ENCODE measurements at regions not wholly inside any gene's neighbourhood (a gene's known extent, or its start where the extent isn't known, plus 50 kb on each side); places are given as distances from the start of the nearest gene placed in this dataset.

DNA sequence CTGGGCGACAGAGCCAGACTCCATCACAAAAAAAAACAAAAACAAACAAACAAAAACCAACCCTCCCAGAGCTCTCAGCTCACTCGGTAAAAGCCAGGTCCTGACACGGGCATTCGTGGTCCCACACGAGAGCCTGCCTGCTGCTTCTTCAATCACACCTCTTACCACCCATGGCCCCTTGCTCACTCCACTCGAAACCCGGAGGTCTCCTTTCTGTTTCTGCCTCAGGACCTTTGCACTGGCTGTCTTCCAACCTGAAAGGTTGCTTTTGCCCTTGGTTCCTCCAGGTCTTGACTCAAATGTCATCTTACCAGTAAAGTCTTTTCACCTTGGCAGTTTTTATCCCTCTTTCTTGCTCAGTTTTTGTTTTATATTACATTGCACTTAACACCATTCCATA is 169.6 kb downstream of the EVX1 start:
- no peak for DNase-seq (ENCODE audit: low spot score)
- Mint-ChIP-seq H3K27ac (no peak overlapping the region), H3K9me3 (peaks cover 5% of the 10 kb centered on the region; the same call in 1 of the 2 replicates), H3K36me3 (no peaks in the 10 kb centered on the region), H3K27me3 (ENCODE audit: low read depth) (0 out of 2 replicates have a peak, but pooled peaks cover 5% of the 10 kb centered on the region), H3K4me1 (peaks cover 23% of the 10 kb centered on the region), H3K4me3 (no peak overlapping the region)
- POLR2A ChIA-PET, result no interaction called here
- no peak for TF ChIP-seq ZNF317 (CRISPR knock-in tag; IDR thresholded peaks at IDR 0.05; ENCODE audit: borderline replicate concordance, low read depth)
- TF ChIP-seq, protein P1, sequence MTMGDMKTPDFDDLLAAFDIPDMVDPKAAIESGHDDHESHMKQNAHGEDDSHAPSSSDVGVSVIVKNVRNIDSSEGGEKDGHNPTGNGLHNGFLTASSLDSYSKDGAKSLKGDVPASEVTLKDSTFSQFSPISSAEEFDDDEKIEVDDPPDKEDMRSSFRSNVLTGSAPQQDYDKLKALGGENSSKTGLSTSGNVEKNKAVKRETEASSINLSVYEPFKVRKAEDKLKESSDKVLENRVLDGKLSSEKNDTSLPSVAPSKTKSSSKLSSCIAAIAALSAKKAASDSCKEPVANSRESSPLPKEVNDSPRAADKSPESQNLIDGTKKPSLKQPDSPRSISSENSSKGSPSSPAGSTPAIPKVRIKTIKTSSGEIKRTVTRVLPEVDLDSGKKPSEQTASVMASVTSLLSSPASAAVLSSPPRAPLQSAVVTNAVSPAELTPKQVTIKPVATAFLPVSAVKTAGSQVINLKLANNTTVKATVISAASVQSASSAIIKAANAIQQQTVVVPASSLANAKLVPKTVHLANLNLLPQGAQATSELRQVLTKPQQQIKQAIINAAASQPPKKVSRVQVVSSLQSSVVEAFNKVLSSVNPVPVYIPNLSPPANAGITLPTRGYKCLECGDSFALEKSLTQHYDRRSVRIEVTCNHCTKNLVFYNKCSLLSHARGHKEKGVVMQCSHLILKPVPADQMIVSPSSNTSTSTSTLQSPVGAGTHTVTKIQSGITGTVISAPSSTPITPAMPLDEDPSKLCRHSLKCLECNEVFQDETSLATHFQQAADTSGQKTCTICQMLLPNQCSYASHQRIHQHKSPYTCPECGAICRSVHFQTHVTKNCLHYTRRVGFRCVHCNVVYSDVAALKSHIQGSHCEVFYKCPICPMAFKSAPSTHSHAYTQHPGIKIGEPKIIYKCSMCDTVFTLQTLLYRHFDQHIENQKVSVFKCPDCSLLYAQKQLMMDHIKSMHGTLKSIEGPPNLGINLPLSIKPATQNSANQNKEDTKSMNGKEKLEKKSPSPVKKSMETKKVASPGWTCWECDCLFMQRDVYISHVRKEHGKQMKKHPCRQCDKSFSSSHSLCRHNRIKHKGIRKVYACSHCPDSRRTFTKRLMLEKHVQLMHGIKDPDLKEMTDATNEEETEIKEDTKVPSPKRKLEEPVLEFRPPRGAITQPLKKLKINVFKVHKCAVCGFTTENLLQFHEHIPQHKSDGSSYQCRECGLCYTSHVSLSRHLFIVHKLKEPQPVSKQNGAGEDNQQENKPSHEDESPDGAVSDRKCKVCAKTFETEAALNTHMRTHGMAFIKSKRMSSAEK (CRISPR knock-in tag; IDR thresholded peaks at IDR 0.05; ENCODE audit: borderline replicate concordance), result no peak
- no peak for TF ChIP-seq ZNF121 (CRISPR knock-in tag; IDR thresholded peaks at IDR 0.05)
- TF ChIP-seq, protein P2, sequence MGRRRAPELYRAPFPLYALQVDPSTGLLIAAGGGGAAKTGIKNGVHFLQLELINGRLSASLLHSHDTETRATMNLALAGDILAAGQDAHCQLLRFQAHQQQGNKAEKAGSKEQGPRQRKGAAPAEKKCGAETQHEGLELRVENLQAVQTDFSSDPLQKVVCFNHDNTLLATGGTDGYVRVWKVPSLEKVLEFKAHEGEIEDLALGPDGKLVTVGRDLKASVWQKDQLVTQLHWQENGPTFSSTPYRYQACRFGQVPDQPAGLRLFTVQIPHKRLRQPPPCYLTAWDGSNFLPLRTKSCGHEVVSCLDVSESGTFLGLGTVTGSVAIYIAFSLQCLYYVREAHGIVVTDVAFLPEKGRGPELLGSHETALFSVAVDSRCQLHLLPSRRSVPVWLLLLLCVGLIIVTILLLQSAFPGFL (CRISPR knock-in tag; IDR thresholded peaks at IDR 0.05; ENCODE audit: borderline replicate concordance), result no peak
- TF ChIP-seq, protein P3, sequence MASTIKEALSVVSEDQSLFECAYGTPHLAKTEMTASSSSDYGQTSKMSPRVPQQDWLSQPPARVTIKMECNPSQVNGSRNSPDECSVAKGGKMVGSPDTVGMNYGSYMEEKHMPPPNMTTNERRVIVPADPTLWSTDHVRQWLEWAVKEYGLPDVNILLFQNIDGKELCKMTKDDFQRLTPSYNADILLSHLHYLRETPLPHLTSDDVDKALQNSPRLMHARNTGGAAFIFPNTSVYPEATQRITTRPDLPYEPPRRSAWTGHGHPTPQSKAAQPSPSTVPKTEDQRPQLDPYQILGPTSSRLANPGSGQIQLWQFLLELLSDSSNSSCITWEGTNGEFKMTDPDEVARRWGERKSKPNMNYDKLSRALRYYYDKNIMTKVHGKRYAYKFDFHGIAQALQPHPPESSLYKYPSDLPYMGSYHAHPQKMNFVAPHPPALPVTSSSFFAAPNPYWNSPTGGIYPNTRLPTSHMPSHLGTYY (CRISPR knock-in tag; IDR thresholded peaks at IDR 0.05), result no peak
- TF ChIP-seq CREB1 (CRISPR knock-in tag; IDR thresholded peaks at IDR 0.05), result no peak
- TF ChIP-seq ZNF416 (CRISPR knock-in tag; IDR thresholded peaks at IDR 0.05), result no peak
- no peak for TF ChIP-seq TEAD4 (CRISPR knock-in tag; IDR thresholded peaks at IDR 0.05)
- ATAC-seq, result no peak
- CTCF ChIA-PET, result no interaction called here

- H3K4me1 Mint-ChIP-seq, result peaks cover 2% of the 10 kb centered on the region; the same call in 1 of the 2 replicates
- H3K27me3 Mint-ChIP-seq (ENCODE audit: low read depth), result no peaks in the 10 kb centered on the region
- no peaks in the 10 kb centered on the region for H3K36me3 Mint-ChIP-seq
- no peak overlapping the region for H3K4me3 Mint-ChIP-seq
- no peaks in the 10 kb centered on the region for H3K9me3 Mint-ChIP-seq
- TF ChIP-seq, protein P4, sequence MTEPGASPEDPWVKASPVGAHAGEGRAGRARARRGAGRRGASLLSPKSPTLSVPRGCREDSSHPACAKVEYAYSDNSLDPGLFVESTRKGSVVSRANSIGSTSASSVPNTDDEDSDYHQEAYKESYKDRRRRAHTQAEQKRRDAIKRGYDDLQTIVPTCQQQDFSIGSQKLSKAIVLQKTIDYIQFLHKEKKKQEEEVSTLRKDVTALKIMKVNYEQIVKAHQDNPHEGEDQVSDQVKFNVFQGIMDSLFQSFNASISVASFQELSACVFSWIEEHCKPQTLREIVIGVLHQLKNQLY (CRISPR knock-in tag; IDR thresholded peaks at IDR 0.05), result no peak
- TF ChIP-seq, protein P5, sequence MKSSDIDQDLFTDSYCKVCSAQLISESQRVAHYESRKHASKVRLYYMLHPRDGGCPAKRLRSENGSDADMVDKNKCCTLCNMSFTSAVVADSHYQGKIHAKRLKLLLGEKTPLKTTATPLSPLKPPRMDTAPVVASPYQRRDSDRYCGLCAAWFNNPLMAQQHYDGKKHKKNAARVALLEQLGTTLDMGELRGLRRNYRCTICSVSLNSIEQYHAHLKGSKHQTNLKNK (CRISPR knock-in tag; IDR thresholded peaks at IDR 0.05), result no peak
- TF ChIP-seq, protein P1 (CRISPR knock-in tag; IDR thresholded peaks at IDR 0.05; ENCODE audit: borderline replicate concordance), result no peak
- no peak for TF ChIP-seq GRHL2 (CRISPR knock-in tag; IDR thresholded peaks at IDR 0.05; ENCODE audit: insufficient replicate concordance, severe bottlenecking)
- TF ChIP-seq, protein P3 (CRISPR knock-in tag; IDR thresholded peaks at IDR 0.05), result no peak
- no peak for TF ChIP-seq FOXJ3 (CRISPR knock-in tag; IDR thresholded peaks at IDR 0.05; ENCODE audit: borderline replicate concordance)
- no peak for TF ChIP-seq SOX15 (CRISPR knock-in tag; IDR thresholded peaks at IDR 0.05)
- no peak for TF ChIP-seq TEAD4 (CRISPR knock-in tag; IDR thresholded peaks at IDR 0.05)
- no peak for TF ChIP-seq RORB (CRISPR knock-in tag; IDR thresholded peaks at IDR 0.05)
- TF ChIP-seq, protein P6, sequence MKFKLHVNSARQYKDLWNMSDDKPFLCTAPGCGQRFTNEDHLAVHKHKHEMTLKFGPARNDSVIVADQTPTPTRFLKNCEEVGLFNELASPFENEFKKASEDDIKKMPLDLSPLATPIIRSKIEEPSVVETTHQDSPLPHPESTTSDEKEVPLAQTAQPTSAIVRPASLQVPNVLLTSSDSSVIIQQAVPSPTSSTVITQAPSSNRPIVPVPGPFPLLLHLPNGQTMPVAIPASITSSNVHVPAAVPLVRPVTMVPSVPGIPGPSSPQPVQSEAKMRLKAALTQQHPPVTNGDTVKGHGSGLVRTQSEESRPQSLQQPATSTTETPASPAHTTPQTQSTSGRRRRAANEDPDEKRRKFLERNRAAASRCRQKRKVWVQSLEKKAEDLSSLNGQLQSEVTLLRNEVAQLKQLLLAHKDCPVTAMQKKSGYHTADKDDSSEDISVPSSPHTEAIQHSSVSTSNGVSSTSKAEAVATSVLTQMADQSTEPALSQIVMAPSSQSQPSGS (CRISPR knock-in tag; IDR thresholded peaks at IDR 0.05; ENCODE audit: borderline replicate concordance, low read depth), result no peak
- ATAC-seq (no peak), DNase-seq (ENCODE audit: low spot score) (no peak)
- ChIA-PET CTCF (no interaction called here), POLR2A (no interaction called here)
- H3K27ac Mint-ChIP-seq, result no peak overlapping the region
Observed at GRCh38 chr7:27418541-27418940, 175.9 kb downstream of the EVX1 start.

All from WTC11 (cell line).